CD4-positive, alpha-beta T cell treated with Interleukin-12 subunit alpha and Interleukin-12 subunit beta, for 1 hour (primary cell): ENCODE measurements at regions not wholly inside any gene's neighbourhood (a gene's known extent, or its start where the extent isn't known, plus 50 kb on each side); places are given as distances from the start of the nearest gene placed in this dataset.
"Not testable (repeated sequence)": the region's sequence is repeated elsewhere in the genome, so short reads cannot be mapped to it uniquely, and the experiment has no call there.

Experiments
- DNase-seq: peaks from one replicate; pipeline ENCODE4 v3.0.0-alpha.2; 2020

GRCh38 chr5:27491746-27492439 lies 453.5 kb upstream of the CDH9 start:
- DNase-seq: no peak

GRCh38 chr5:27491047-27491446 lies 452.7 kb upstream of the CDH9 start:
- DNase-seq: no peak

GRCh38 chr5:27489701-27490100 lies 451.3 kb upstream of the CDH9 start:
- DNase-seq: no peak

- no peak for DNase-seq
Measured at GRCh38 chr5:27482663-27483062, 444.3 kb upstream of the CDH9 start.

- DNase-seq: no peak
Measured at GRCh38 chr5:27479859-27480258, 441.5 kb upstream of the CDH9 start.

- no peak for DNase-seq
Measured at GRCh38 chr5:27477550-27477949, 439.2 kb upstream of the CDH9 start.

GRCh38 chr5:27476356-27476988 lies 438.1 kb upstream of the CDH9 start:
- no peak for DNase-seq

- no peak for DNase-seq
Measured at GRCh38 chr5:27475063-27475462, 436.7 kb upstream of the CDH9 start.

GRCh38 chr5:27474395-27474794 lies 436.0 kb upstream of the CDH9 start:
- DNase-seq: no peak

GRCh38 chr5:27474047-27474309 lies 435.6 kb upstream of the CDH9 start:
- DNase-seq: no peak

GRCh38 chr5:27473307-27474046 lies 435.1 kb upstream of the CDH9 start:
- DNase-seq: no peak

GRCh38 chr5:27472871-27473270 lies 434.5 kb upstream of the CDH9 start:
- DNase-seq: no peak

GRCh38 chr5:27472000-27472763 lies 433.8 kb upstream of the CDH9 start:
- no peak for DNase-seq

GRCh38 chr5:27466959-27467358 lies 428.6 kb upstream of the CDH9 start:
- no peak for DNase-seq

- DNase-seq: no peak
Measured at GRCh38 chr5:27465140-27465539, 426.8 kb upstream of the CDH9 start.

- no peak for DNase-seq
Measured at GRCh38 chr5:27463446-27464149, 425.2 kb upstream of the CDH9 start.

GRCh38 chr5:27462936-27463335 lies 424.6 kb upstream of the CDH9 start:
- no peak for DNase-seq

GRCh38 chr5:27458287-27458686 lies 419.9 kb upstream of the CDH9 start:
- no peak for DNase-seq

- no peak for DNase-seq
Measured at GRCh38 chr5:27451377-27451776, 413.0 kb upstream of the CDH9 start.

- DNase-seq: no peak
Measured at GRCh38 chr5:27450607-27451006, 412.2 kb upstream of the CDH9 start.

- not testable (repeated sequence) for DNase-seq
Measured at GRCh38 chr5:27439383-27439782, 401.0 kb upstream of the CDH9 start.

- no peak for DNase-seq
Measured at GRCh38 chr5:27437594-27438200, 399.3 kb upstream of the CDH9 start.

GRCh38 chr5:27434335-27434734 lies 395.9 kb upstream of the CDH9 start:
- no peak for DNase-seq
